Suprapubic skin (tissue), 4 donors: ENCODE measurements at regions not wholly inside any gene's neighbourhood (a gene's known extent, or its start where the extent isn't known, plus 50 kb on each side); places are given as distances from the start of the nearest gene placed in this dataset.

Experiments
- EP300 ChIP-seq: sonication (generic); formaldehyde crosslinking; IDR thresholded peaks from one replicate; pipeline ENCODE4 v1.6.1; 2017; ENCODE audit warnings: antibody characterized with exemption
- POLR2AphosphoS5 ChIP-seq, 3 donors: sonication (generic); formaldehyde crosslinking; IDR thresholded peaks; one replicate each; pipeline ENCODE4 v1.6.1; 2017; ENCODE audit warnings: antibody characterized with exemption in 3 of 3
- TF ChIP-seq, protein P1 (sequence below), 2 donors: fragments of 200-600 bp in 1 of 2; fragments of 450-650 bp in 1 of 2; sonication (generic) in 1 of 2; IDR thresholded peaks; one replicate each; pipeline ENCODE4 v1.5.1; 2016 to 2019; ENCODE audit warnings: antibody characterized with exemption in 2 of 2, mild to moderate bottlenecking in 1 of 2, moderate library complexity in 1 of 2

DNA sequence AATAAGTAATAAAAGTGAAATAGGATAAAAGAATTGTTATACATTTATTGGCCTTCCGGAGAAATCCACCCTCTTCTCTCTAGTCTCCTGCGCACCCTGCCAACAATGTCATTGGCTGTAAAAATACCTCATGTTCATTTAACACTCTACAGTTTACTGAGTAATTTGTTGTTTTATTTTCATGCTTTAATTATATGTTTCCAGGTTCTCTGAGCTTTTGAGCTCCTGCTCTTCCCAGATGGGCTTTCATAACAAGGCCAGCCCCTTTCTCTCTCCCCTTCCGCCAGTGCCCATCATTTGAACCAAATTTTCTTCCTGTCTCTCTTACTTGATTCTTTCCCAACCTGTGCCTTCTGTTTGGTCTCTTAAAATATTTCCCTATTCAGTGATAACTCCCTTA is 144.6 kb upstream of the PRSS1 start:
- TF ChIP-seq, protein P1, sequence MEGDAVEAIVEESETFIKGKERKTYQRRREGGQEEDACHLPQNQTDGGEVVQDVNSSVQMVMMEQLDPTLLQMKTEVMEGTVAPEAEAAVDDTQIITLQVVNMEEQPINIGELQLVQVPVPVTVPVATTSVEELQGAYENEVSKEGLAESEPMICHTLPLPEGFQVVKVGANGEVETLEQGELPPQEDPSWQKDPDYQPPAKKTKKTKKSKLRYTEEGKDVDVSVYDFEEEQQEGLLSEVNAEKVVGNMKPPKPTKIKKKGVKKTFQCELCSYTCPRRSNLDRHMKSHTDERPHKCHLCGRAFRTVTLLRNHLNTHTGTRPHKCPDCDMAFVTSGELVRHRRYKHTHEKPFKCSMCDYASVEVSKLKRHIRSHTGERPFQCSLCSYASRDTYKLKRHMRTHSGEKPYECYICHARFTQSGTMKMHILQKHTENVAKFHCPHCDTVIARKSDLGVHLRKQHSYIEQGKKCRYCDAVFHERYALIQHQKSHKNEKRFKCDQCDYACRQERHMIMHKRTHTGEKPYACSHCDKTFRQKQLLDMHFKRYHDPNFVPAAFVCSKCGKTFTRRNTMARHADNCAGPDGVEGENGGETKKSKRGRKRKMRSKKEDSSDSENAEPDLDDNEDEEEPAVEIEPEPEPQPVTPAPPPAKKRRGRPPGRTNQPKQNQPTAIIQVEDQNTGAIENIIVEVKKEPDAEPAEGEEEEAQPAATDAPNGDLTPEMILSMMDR (IDR thresholded peaks at IDR 0.05) = no peak
- no peak for TF ChIP-seq EP300
- no peak for TF ChIP-seq POLR2AphosphoS5 (IDR thresholded peaks at IDR 0.05)
